ENCODE measurements at regions not wholly inside any gene's neighbourhood (a gene's known extent, or its start where the extent isn't known, plus 50 kb on each side); places are given as distances from the start of the nearest gene placed in this dataset.
"Not testable (repeated sequence)": the region's sequence is repeated elsewhere in the genome, so short reads cannot be mapped to it uniquely, and the experiment has no call there.

- H3K27me3 ChIP-seq = no peaks in the 10 kb centered on the region
- no peak overlapping the region for H3K27ac ChIP-seq
- intact Hi-C loops (cut with DNase I) = no loop called here
- no peaks in the 10 kb centered on the region for H3K36me3 ChIP-seq
- TF ChIP-seq EP300 (IDR thresholded peaks at IDR 0.05) (no peak), POLR2A (IDR thresholded peaks at IDR 0.05) (no peak), CTCF (IDR thresholded peaks at IDR 0.05) (no peak)
- 93% methylated on average over 2 of the region's 2 CpGs for WGBS, 3 donors
- H3K4me3 ChIP-seq = no peak overlapping the region
- DNase-seq = no peak
- no peaks in the 10 kb centered on the region for H3K4me1 ChIP-seq (ENCODE audit: insufficient read depth)
- H3K9me3 ChIP-seq = no peaks in the 10 kb centered on the region
These were observed 823.9 kb upstream of the SLITRK1 start for GRCh38 chr13:84705982-84706710.

GRCh38 chr13:84702174-84702573 is 819.9 kb upstream of the SLITRK1 start:
- intact Hi-C loops (cut with DNase I) = no loop called here
- H3K36me3 ChIP-seq = no peaks in the 10 kb centered on the region
- no peak for DNase-seq
- no peaks in the 10 kb centered on the region for H3K4me1 ChIP-seq (ENCODE audit: insufficient read depth)
- H3K4me3 ChIP-seq = no peak overlapping the region
- 87 to 93% (median 90%) methylated on average over 11 of the region's 11 CpGs for WGBS, 3 donors
- H3K9me3 ChIP-seq = no peaks in the 10 kb centered on the region
- TF ChIP-seq CTCF (IDR thresholded peaks at IDR 0.05) = no peak
- TF ChIP-seq EP300 (IDR thresholded peaks at IDR 0.05) = no peak
- TF ChIP-seq POLR2A (IDR thresholded peaks at IDR 0.05) = no peak
- H3K27ac ChIP-seq = no peak overlapping the region
- H3K27me3 ChIP-seq = no peaks in the 10 kb centered on the region

GRCh38 chr13:84697591-84697990 is 815.3 kb upstream of the SLITRK1 start:
- H3K36me3 ChIP-seq; H3K4me3 ChIP-seq; H3K4me1 ChIP-seq (ENCODE audit: insufficient read depth); intact Hi-C loops (cut with DNase I); DNase-seq; H3K27me3 ChIP-seq; H3K27ac ChIP-seq; H3K9me3 ChIP-seq: not testable (repeated sequence)
- WGBS, 3 donors = 17 to 26% (median 26%) methylated on average over 1 of the region's 1 CpG

- Histone ChIP-seq H3K36me3 (no peaks in the 10 kb centered on the region), H3K9me3 (no peaks in the 10 kb centered on the region), H3K27ac (no peak overlapping the region), H3K27me3 (no peaks in the 10 kb centered on the region), H3K4me1 (ENCODE audit: insufficient read depth) (no peaks in the 10 kb centered on the region), H3K4me3 (no peak overlapping the region)
- intact Hi-C loops (cut with DNase I) = no loop called here
- 76 to 89% (median 88%) methylated on average over 5 of the region's 5 CpGs for WGBS, 3 donors
- TF ChIP-seq EP300 (IDR thresholded peaks at IDR 0.05) = no peak
- TF ChIP-seq CTCF (IDR thresholded peaks at IDR 0.05) = no peak
- no peak for TF ChIP-seq POLR2A (IDR thresholded peaks at IDR 0.05)
- DNase-seq = no peak
These were observed 804.7 kb upstream of the SLITRK1 start for GRCh38 chr13:84686973-84687372.

GRCh38 chr13:84686458-84686857 is 804.2 kb upstream of the SLITRK1 start:
- Histone ChIP-seq H3K36me3 (no peaks in the 10 kb centered on the region), H3K4me3 (no peak overlapping the region), H3K4me1 (ENCODE audit: insufficient read depth) (no peaks in the 10 kb centered on the region), H3K27me3 (no peaks in the 10 kb centered on the region), H3K9me3 (no peaks in the 10 kb centered on the region), H3K27ac (no peak overlapping the region)
- intact Hi-C loops (cut with DNase I) = no loop called here
- DNase-seq = no peak
- TF ChIP-seq EP300 (IDR thresholded peaks at IDR 0.05) = no peak
- no peak for TF ChIP-seq CTCF (IDR thresholded peaks at IDR 0.05)
- TF ChIP-seq POLR2A (IDR thresholded peaks at IDR 0.05) = no peak
- WGBS, 3 donors = 53 to 76% (median 62%) methylated on average over 1 of the region's 1 CpG
